HCT116 (cell line): ENCODE measurements at regions not wholly inside any gene's neighbourhood (a gene's known extent, or its start where the extent isn't known, plus 50 kb on each side); places are given as distances from the start of the nearest gene placed in this dataset.

ENCODE experiments used
- ATAC-seq: fragments of 200-7000 bp; cut with Tn5 transposase; 2 replicates; pipeline ENCODE4 v1.9.1; 2020; ENCODE audit warnings: mild to moderate bottlenecking, moderate library complexity
- BruUV-seq: library from RNA; stranded (reverse); fragments of 400-500 nt; replicated peaks from 2 replicates; lab custom pipeline; 2021; lab: Mats Ljungman, UMichigan
- CTCF ChIA-PET: fragments of 300-600 bp; sonication (Branson Sonifier 250); formaldehyde crosslinking; loops from one replicate; lab custom pipeline; 2021; ENCODE audit warnings: antibody characterized with exemption; lab: Charles Lee
- POLR2A ChIA-PET: fragments of 300-600, 350-600 bp; sonication (Branson Sonifier 250); formaldehyde crosslinking; loops from one replicate; lab custom pipeline; 2021; ENCODE audit warnings: antibody characterized with exemption; lab: Charles Lee
- RAD21 ChIA-PET, 2 experiments: fragments of 300-600 bp; sonication (Branson Sonifier 250); formaldehyde crosslinking; loops; one replicate each; lab custom pipeline; 2023; ENCODE audit warnings: low total read pairs in 2 of 2; ENCODE audit not compliant: uncharacterized antibody in 2 of 2, unreplicated experiment in 2 of 2, low non-redundant PET in 1 of 2; lab: Charles Lee
- DNase-seq: peaks from one replicate; pipeline ENCODE4 v3.0.0-alpha.2; 2010; ENCODE audit warnings: low read depth, low spot score
- H2AFZ ChIP-seq: fragments of 200-600 bp; shearing (Covaris generic), sonication (generic); 2 replicates; pipeline ENCODE4 v1.6.1; 2017; ENCODE audit warnings: low read depth, mixed run types, mixed read lengths, antibody characterized with exemption, low read length; ENCODE audit not compliant: poor library complexity, severe bottlenecking
- H3K27ac ChIP-seq: 2 replicates; pipeline ENCODE4 v1.5.1; 2012; ENCODE audit warnings: low read depth, low read length
- H3K27me3 ChIP-seq: fragments of 200-600 bp; sonication (generic); 2 replicates; pipeline ENCODE4 v1.6.1; 2016; ENCODE audit warnings: mixed run types, low read length, mixed read lengths; ENCODE audit not compliant: insufficient read depth
- H3K36me3 ChIP-seq, 2 experiments: fragments of 200-500 bp in 1 of 2; fragments of 200-600 bp in 1 of 2; sonication (Bioruptor generic) in 1 of 2; sonication (generic) in 1 of 2; 2 replicates each; pipeline versions ENCODE4 v1.5.1 to v1.6.1; 2014 to 2016; ENCODE audit warnings: low read length in 2 of 2, inconsistent platforms in 1 of 2, mixed read lengths in 1 of 2, mixed run types in 1 of 2; ENCODE audit not compliant: insufficient read depth in 2 of 2, control insufficient read depth in 1 of 2
- H3K4me1 ChIP-seq, 2 experiments: fragments of 200-600 bp in 1 of 2; sonication (generic) in 1 of 2; 2 replicates each; pipeline versions ENCODE4 v1.5.1 to v1.6.1; 2012 to 2017; ENCODE audit warnings: low read length in 2 of 2, inconsistent platforms in 1 of 2, mild to moderate bottlenecking in 1 of 2, mixed read lengths in 1 of 2, mixed run types in 1 of 2, moderate library complexity in 1 of 2; ENCODE audit not compliant: insufficient read depth in 2 of 2, control insufficient read depth in 1 of 2
- H3K4me2 ChIP-seq: fragments of 200-600 bp; sonication (generic); 2 replicates; pipeline ENCODE4 v1.6.1; 2017; ENCODE audit warnings: mixed run types, low read length, mixed read lengths
- H3K4me3 ChIP-seq, 2 experiments: fragments of 200-600 bp in 1 of 2; sonication (generic) in 1 of 2; replicated peaks in 1 of 2; 2 replicates each; pipeline ENCODE4 v1.5.1; 2011 to 2016; ENCODE audit warnings: low read length in 2 of 2, control low read depth in 1 of 2, low read depth in 1 of 2, mild to moderate bottlenecking in 1 of 2, mixed read lengths in 1 of 2, mixed run types in 1 of 2
- H3K79me2 ChIP-seq: fragments of 200-600 bp; sonication (generic); 2 replicates; pipeline ENCODE4 v1.6.1; 2017; ENCODE audit warnings: mild to moderate bottlenecking, mixed run types, low read length, moderate library complexity, mixed read lengths; ENCODE audit not compliant: insufficient read depth
- H3K9ac ChIP-seq: fragments of 200-600 bp; sonication (generic); 2 replicates; pipeline ENCODE4 v1.6.1; 2016; ENCODE audit warnings: low read length, mixed read lengths
- H3K9me2 ChIP-seq: fragments of 200-600 bp; sonication (generic), shearing (Covaris generic); 2 replicates; pipeline ENCODE4 v1.6.1; 2017; ENCODE audit warnings: mixed run types, mild to moderate bottlenecking, moderate library complexity; ENCODE audit not compliant: insufficient read depth
- H3K9me3 ChIP-seq, 2 experiments: fragments of 200-500 bp in 1 of 2; fragments of 200-600 bp in 1 of 2; sonication (Bioruptor generic) in 1 of 2; sonication (generic) in 1 of 2; 2 replicates each; pipeline ENCODE4 v1.6.1; 2014 to 2017; ENCODE audit warnings: low read length in 2 of 2, mixed read lengths in 2 of 2, inconsistent platforms in 1 of 2, low read depth in 1 of 2, mild to moderate bottlenecking in 1 of 2, mixed run types in 1 of 2, moderate library complexity in 1 of 2; ENCODE audit not compliant: control insufficient read depth in 1 of 2, insufficient read depth in 1 of 2
- H4K20me1 ChIP-seq: fragments of 200-600 bp; sonication (generic), shearing (Covaris generic); 2 replicates; pipeline ENCODE4 v1.6.1; 2017; ENCODE audit warnings: mixed run types, mild to moderate bottlenecking, moderate library complexity; ENCODE audit not compliant: insufficient read depth
- CEBPB ChIP-seq: IDR thresholded peaks from 2 replicates; pipeline ENCODE4 v1.6.1; 2012; ENCODE audit warnings: low read depth
- ELF1 ChIP-seq: IDR thresholded peaks from 2 replicates; pipeline ENCODE4 v1.6.1; 2012; ENCODE audit warnings: low read depth, borderline replicate concordance
- FOSL1 ChIP-seq: IDR thresholded peaks from 2 replicates; pipeline ENCODE4 v1.6.1; 2012; ENCODE audit warnings: low read depth
- POLR2AphosphoS5 ChIP-seq: IDR thresholded peaks from 2 replicates; pipeline ENCODE4 v1.6.1; 2011; ENCODE audit warnings: mild to moderate bottlenecking, low read depth, low read length, moderate library complexity
- RAD21 ChIP-seq: IDR thresholded peaks from 2 replicates; pipeline ENCODE4 v1.6.1; 2012; ENCODE audit warnings: low read depth, mild to moderate bottlenecking
- SP1 ChIP-seq: IDR thresholded peaks from 2 replicates; pipeline ENCODE4 v1.6.1; 2012; ENCODE audit warnings: low read depth
- TCF7L2 ChIP-seq: IDR thresholded peaks from 2 replicates; pipeline ENCODE4 v1.7.0; 2011; ENCODE audit warnings: borderline replicate concordance, inconsistent platforms; ENCODE audit not compliant: insufficient read depth, insufficient read length; ENCODE audit errors: extremely low read depth
- YY1 ChIP-seq: IDR thresholded peaks from 2 replicates; pipeline ENCODE4 v1.6.1; 2011; ENCODE audit warnings: low read length, low read depth, moderate library complexity, mild to moderate bottlenecking; ENCODE audit not compliant: insufficient replicate concordance; ENCODE audit errors: extremely low read depth
- ZFX ChIP-seq: fragments of 450-650 bp; IDR thresholded peaks from 2 replicates; pipeline ENCODE4 v1.6.1; 2017
- intact Hi-C: fragments of 100-400 bp; cut with micrococcal nuclease; formaldehyde crosslinking; loops from 2 replicates; pipeline ENCODE4 v1.10.0; 2022
- TF ChIP-seq, protein P1 (sequence below): IDR thresholded peaks from 2 replicates; pipeline ENCODE4 v1.6.1; 2011; ENCODE audit warnings: mild to moderate bottlenecking, low read length, moderate library complexity; ENCODE audit not compliant: insufficient replicate concordance; ENCODE audit errors: extremely low read depth

DNA sequence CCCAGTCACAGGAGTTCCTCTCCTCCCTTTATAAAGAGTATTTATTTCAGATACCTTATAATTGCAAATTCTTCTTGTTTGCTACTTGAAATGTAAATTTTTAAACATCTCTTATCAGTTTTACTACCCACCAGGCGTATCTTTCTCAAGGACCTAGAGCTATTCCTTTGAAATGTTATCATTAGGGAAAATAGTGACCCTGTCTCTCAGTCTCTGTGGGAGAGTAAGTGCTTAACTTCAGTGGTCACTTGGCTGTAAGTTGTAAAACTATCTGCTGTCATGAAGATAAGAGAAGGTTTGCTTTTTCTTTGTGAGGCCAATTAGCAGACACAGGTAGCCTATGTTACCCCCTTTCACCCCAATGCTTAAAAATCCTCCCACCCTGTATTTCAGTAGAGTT lies 241.6 kb downstream of the TACR3 start:
- Histone ChIP-seq H3K4me1 (no peaks in the 10 kb centered on the region), H3K9me3 (no peaks in the 10 kb centered on the region), H3K36me3 (no peaks in the 10 kb centered on the region), H4K20me1 (no peaks in the 10 kb centered on the region), H2AFZ (no peak overlapping the region), H3K27ac (no peak overlapping the region), H3K9ac (no peak overlapping the region), H3K79me2 (no peaks in the 10 kb centered on the region), H3K9me2 (no peaks in the 10 kb centered on the region), H3K4me3 (no peak overlapping the region), H3K4me2 (no peak overlapping the region), H3K27me3 (no peaks in the 10 kb centered on the region)
- ChIA-PET POLR2A (no interaction called here), CTCF (no interaction called here), RAD21 (no interaction called here)
- BruUV-seq = no TSS peak
- intact Hi-C loops = loop anchor here (1.0 to 5.0 kb wide), 4 partner anchors 308 to 517 kb away; no protein-coding TSS in a partner anchor
- ATAC-seq = no peak
- TF ChIP-seq POLR2AphosphoS5 (no peak), TCF7L2 (no peak), CEBPB (no peak), ZFX (no peak), ELF1 (no peak), RAD21 (no peak), YY1 (no peak), SP1 (no peak), FOSL1 (no peak)
- TF ChIP-seq, protein P1, sequence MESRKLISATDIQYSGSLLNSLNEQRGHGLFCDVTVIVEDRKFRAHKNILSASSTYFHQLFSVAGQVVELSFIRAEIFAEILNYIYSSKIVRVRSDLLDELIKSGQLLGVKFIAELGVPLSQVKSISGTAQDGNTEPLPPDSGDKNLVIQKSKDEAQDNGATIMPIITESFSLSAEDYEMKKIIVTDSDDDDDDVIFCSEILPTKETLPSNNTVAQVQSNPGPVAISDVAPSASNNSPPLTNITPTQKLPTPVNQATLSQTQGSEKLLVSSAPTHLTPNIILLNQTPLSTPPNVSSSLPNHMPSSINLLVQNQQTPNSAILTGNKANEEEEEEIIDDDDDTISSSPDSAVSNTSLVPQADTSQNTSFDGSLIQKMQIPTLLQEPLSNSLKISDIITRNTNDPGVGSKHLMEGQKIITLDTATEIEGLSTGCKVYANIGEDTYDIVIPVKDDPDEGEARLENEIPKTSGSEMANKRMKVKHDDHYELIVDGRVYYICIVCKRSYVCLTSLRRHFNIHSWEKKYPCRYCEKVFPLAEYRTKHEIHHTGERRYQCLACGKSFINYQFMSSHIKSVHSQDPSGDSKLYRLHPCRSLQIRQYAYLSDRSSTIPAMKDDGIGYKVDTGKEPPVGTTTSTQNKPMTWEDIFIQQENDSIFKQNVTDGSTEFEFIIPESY = no peak
- no peak for DNase-seq
